ENCODE measurements at regions not wholly inside any gene's neighbourhood (a gene's known extent, or its start where the extent isn't known, plus 50 kb on each side); places are given as distances from the start of the nearest gene placed in this dataset.

DNA sequence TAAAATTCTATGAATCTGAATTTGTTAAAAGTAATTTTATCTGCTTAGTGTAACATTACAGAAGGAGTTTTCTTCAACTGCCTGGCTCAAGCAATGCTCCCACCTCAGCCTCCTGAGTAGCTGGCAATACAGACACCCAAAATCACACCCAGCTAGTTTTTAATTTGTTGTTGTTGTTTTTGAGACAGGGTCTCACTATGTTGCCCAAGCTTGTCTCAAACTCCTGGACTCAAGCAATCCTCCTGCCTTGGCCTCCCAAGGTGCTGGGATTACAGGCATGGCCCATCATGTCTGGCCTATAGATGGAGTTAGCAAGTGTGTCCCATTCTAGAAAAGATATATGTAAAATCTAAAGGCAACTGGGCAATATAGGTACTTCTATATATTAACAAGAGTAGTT, 1580.4 kb upstream of the PRR20A start:
- Histone ChIP-seq H3K4me3 (ENCODE audit: low read depth, low read length, poor library complexity, severe bottlenecking) (no peak overlapping the region), H3K4me1 (ENCODE audit: insufficient read depth, low read length, poor library complexity, severe bottlenecking) (no peaks in the 10 kb centered on the region), H3K36me3 (ENCODE audit: insufficient read depth, low read length, poor library complexity, severe bottlenecking) (no peaks in the 10 kb centered on the region), H3K27ac (ENCODE audit: low read depth, low read length, poor library complexity, severe bottlenecking) (no peak overlapping the region), H3K9me3 (ENCODE audit: low read depth, low read length, poor library complexity, severe bottlenecking) (no peaks in the 10 kb centered on the region), H3K27me3 (replicated peaks; ENCODE audit: insufficient read depth, low read depth, low read length, poor library complexity) (no peaks in the 10 kb centered on the region)
- ChIA-PET CTCF (no interaction called here), POLR2A (ENCODE audit: low non-redundant PET) (no interaction called here)
- TF ChIP-seq, protein P1, sequence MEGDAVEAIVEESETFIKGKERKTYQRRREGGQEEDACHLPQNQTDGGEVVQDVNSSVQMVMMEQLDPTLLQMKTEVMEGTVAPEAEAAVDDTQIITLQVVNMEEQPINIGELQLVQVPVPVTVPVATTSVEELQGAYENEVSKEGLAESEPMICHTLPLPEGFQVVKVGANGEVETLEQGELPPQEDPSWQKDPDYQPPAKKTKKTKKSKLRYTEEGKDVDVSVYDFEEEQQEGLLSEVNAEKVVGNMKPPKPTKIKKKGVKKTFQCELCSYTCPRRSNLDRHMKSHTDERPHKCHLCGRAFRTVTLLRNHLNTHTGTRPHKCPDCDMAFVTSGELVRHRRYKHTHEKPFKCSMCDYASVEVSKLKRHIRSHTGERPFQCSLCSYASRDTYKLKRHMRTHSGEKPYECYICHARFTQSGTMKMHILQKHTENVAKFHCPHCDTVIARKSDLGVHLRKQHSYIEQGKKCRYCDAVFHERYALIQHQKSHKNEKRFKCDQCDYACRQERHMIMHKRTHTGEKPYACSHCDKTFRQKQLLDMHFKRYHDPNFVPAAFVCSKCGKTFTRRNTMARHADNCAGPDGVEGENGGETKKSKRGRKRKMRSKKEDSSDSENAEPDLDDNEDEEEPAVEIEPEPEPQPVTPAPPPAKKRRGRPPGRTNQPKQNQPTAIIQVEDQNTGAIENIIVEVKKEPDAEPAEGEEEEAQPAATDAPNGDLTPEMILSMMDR (conservative IDR thresholded peaks at IDR 0.05; ENCODE audit: low read depth, low read length) = no peak
- TF ChIP-seq EZH2 (IDR thresholded peaks at IDR 0.05; ENCODE audit: borderline replicate concordance, low read depth, low read length, poor library complexity, severe bottlenecking) = no peak
- BruUV-seq (replicated peaks) = no TSS peak
- intact Hi-C loops (cut with micrococcal nuclease; ENCODE audit: unreplicated experiment) = no loop called here
- no peak for DNase-seq (ENCODE audit: low spot score)

DNA sequence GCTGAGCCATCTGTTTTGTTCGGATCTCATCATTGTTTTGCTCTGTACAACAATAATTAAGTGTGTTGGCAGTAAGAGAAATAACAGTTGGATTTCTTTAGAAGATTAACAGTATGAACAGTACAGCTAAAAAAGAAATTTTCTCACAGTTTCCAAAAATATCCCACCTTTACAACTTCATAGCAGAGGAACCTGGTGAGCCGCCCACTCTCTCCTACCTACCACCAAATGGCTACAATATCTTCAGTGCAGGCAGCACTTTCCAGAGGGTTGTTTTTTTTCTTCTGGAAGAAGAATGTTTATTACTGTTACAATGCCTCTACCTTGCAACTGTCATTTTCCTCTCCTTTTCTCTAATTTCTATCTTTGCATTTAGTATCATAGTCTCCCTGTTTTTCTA, 1577.5 kb upstream of the PRR20A start:
- CTCF ChIA-PET = no interaction called here
- intact Hi-C loops (cut with micrococcal nuclease; ENCODE audit: unreplicated experiment) = no loop called here
- POLR2A ChIA-PET (ENCODE audit: low non-redundant PET) = no interaction called here
- no peaks in the 10 kb centered on the region for H3K27me3 ChIP-seq (replicated peaks; ENCODE audit: insufficient read depth, low read depth, low read length, poor library complexity)
- no TSS peak for BruUV-seq (replicated peaks)
- H3K27ac ChIP-seq (ENCODE audit: low read depth, low read length, poor library complexity, severe bottlenecking) = no peak overlapping the region
- H3K4me1 ChIP-seq (ENCODE audit: insufficient read depth, low read length, poor library complexity, severe bottlenecking) = no peaks in the 10 kb centered on the region
- H3K36me3 ChIP-seq (ENCODE audit: insufficient read depth, low read length, poor library complexity, severe bottlenecking) = no peaks in the 10 kb centered on the region
- H3K4me3 ChIP-seq (ENCODE audit: low read depth, low read length, poor library complexity, severe bottlenecking) = no peak overlapping the region
- TF ChIP-seq EZH2 (IDR thresholded peaks at IDR 0.05; ENCODE audit: borderline replicate concordance, low read depth, low read length, poor library complexity, severe bottlenecking) = no peak
- TF ChIP-seq, protein P1 (conservative IDR thresholded peaks at IDR 0.05; ENCODE audit: low read depth, low read length) = no peak
- no peaks in the 10 kb centered on the region for H3K9me3 ChIP-seq (ENCODE audit: low read depth, low read length, poor library complexity, severe bottlenecking)
- DNase-seq (ENCODE audit: low spot score) = no peak

DNA sequence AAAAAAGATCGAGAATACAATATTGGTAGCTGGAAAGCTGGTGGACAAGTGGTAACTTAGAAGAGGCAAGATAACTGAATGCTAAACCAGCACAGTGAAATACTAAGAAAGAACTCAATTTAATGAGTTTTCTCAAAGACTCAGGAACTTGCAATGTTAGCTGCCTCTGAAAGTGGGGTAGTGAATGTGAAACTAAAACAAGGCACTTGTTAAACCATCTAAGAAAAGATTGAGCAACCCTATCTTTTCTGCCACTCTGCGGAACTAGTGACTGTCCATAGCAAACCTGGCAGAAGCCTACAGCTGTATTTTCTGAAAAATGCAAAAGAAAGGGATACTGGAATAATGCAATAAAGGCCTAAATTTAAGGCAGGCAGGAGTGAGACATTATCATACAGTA, 1574.4 kb upstream of the PRR20A start:
- intact Hi-C loops (cut with micrococcal nuclease; ENCODE audit: unreplicated experiment) = no loop called here
- no TSS peak for BruUV-seq (replicated peaks)
- Histone ChIP-seq H3K4me3 (ENCODE audit: low read depth, low read length, poor library complexity, severe bottlenecking) (no peak overlapping the region), H3K27me3 (replicated peaks; ENCODE audit: insufficient read depth, low read depth, low read length, poor library complexity) (no peaks in the 10 kb centered on the region), H3K27ac (ENCODE audit: low read depth, low read length, poor library complexity, severe bottlenecking) (no peak overlapping the region), H3K4me1 (ENCODE audit: insufficient read depth, low read length, poor library complexity, severe bottlenecking) (no peaks in the 10 kb centered on the region), H3K36me3 (ENCODE audit: insufficient read depth, low read length, poor library complexity, severe bottlenecking) (no peaks in the 10 kb centered on the region), H3K9me3 (ENCODE audit: low read depth, low read length, poor library complexity, severe bottlenecking) (no peaks in the 10 kb centered on the region)
- POLR2A ChIA-PET (ENCODE audit: low non-redundant PET) = no interaction called here
- no peak for DNase-seq (ENCODE audit: low spot score)
- CTCF ChIA-PET = no interaction called here
- TF ChIP-seq, protein P1 (conservative IDR thresholded peaks at IDR 0.05; ENCODE audit: low read depth, low read length) = no peak
- no peak for TF ChIP-seq EZH2 (IDR thresholded peaks at IDR 0.05; ENCODE audit: borderline replicate concordance, low read depth, low read length, poor library complexity, severe bottlenecking)
